Stomach (tissue), 8 donors: ENCODE measurements at regions not wholly inside any gene's neighbourhood (a gene's known extent, or its start where the extent isn't known, plus 50 kb on each side); places are given as distances from the start of the nearest gene placed in this dataset.

Source experiments
- DNase-seq, 2 donors: peaks; one replicate each; pipeline versions ENCODE4 v3.0.0 to v3.0.0-alpha.2; 2013 to 2019
- H3K27ac ChIP-seq, 5 donors: fragments of 200-600 bp in 4 of 5; sonication (generic) in 4 of 5; one replicate each; pipeline ENCODE4 v1.5.1; 2013 to 2019; ENCODE audit warnings: mild to moderate bottlenecking in 1 of 5, moderate library complexity in 1 of 5
- H3K27me3 ChIP-seq, 3 donors: fragments of 200-600 bp; sonication (generic); one replicate each; pipeline ENCODE4 v1.5.1; 2017 to 2019; ENCODE audit warnings: mixed run types in 1 of 3
- H3K36me3 ChIP-seq, 4 donors: fragments of 200-600 bp; sonication (generic); 1 replicate in 3 of 4; 2 replicates in 1 of 4; pipeline ENCODE4 v1.5.1; 2016 to 2019
- H3K4me1 ChIP-seq, 4 donors: fragments of 200-600 bp; sonication (generic); one replicate each; pipeline ENCODE4 v1.5.1; 2016 to 2019
- H3K4me3 ChIP-seq, 4 donors: fragments of 200-600 bp; sonication (generic) in 3 of 4; one replicate each; pipeline ENCODE4 v1.5.1; 2016 to 2019; ENCODE audit warnings: mild to moderate bottlenecking in 1 of 4
- H3K9me3 ChIP-seq, 4 donors: fragments of 200-600 bp; sonication (generic); one replicate each; pipeline ENCODE4 v1.5.1; 2016 to 2019
- CTCF ChIP-seq, 7 experiments: fragments of 450-650 bp in 4 of 7; fragments of 200-600 bp in 3 of 7; sonication (generic) in 3 of 7; IDR thresholded peaks; one replicate each; pipeline ENCODE4 v1.5.1; 2016 to 2019; ENCODE audit warnings: antibody characterized with exemption in 7 of 7, control low read depth in 2 of 7, mild to moderate bottlenecking in 1 of 7
- EP300 ChIP-seq: sonication (generic); formaldehyde crosslinking; IDR thresholded peaks from one replicate; pipeline ENCODE4 v1.6.1; 2017; ENCODE audit warnings: antibody characterized with exemption
- POLR2A ChIP-seq, 4 donors: fragments of 450-650 bp; IDR thresholded peaks; one replicate each; pipeline ENCODE4 v1.6.1; 2016; ENCODE audit warnings: antibody characterized with exemption in 4 of 4, control low read depth in 2 of 4, mild to moderate bottlenecking in 1 of 4, moderate library complexity in 1 of 4
- POLR2AphosphoS5 ChIP-seq, 3 donors: sonication (generic); formaldehyde crosslinking; IDR thresholded peaks; one replicate each; pipeline ENCODE4 v1.6.1; 2016; ENCODE audit warnings: antibody characterized with exemption in 3 of 3
- WGBS, 5 donors: extraction: QIAGEN DNeasy Blood & Tissue Kit in 3 of 5; methylation state at CpG; one replicate each; pipeline versions ENCODE4 v1.1.5 to v1.1.7; 2013 to 2018; 5-methylcytosine and 5-hydroxymethylcytosine counted together
- intact Hi-C: fragments of 100-400 bp; cut with DNase I; formaldehyde crosslinking; loops from one replicate; pipeline ENCODE4 v1.15.1; 2023; ENCODE audit warnings: low total_unique reads
- donor health status: healthy with polysubstance abuse.
- donor health status: Bipolar disorder and iron deficiency.
- donor health status: healthy.

DNA sequence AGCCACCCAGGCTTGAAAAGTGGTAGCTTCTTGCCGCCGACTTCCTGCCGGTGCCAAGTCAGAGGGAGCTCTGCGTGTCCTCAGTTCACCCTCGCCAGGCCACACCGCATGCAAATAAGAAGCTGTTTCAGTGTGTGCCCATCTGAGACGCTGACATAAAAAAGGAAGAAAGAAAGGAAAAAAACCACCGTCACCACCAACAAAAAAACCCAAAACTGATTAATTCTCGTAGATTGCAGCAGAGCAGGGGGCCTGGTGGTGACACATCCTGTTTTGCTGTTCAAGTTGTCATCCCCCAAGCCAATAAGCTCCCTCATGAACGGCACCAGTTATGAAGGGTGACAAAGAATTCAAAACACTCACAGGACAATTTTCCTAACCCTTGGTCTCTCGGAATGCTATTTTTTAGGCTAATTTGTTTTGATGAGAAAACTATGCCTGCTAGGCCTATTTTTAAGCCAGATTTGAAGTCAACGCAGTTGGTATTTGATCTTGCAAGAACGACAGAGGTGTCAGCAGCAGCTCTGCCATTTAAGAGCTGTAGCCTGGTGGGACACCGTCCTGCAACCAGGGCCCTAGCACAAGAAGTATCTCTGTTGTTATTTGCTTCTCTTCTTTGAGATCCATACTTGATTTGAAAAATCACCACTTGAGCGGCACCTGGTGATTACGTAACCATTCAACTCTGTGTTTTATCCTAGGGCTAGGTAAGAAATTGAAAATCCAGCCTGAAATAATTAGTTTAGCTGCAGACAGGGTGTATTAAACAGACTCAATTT, 145.6 kb downstream of the PFKFB3 start:
- H3K27me3 ChIP-seq, result no peaks in the 10 kb centered on the region
- peak overlapping the region in 3 of 5 donors; percentile 22 to 68 (median 60) for H3K27ac ChIP-seq
- H3K36me3 ChIP-seq, result no peaks in the 10 kb centered on the region
- intact Hi-C loops, result no loop called here
- peaks cover 0 to 14% (median 5%) of the 10 kb centered on the region in 4 donors for H3K4me1 ChIP-seq
- no peak overlapping the region for H3K4me3 ChIP-seq
- 46 to 62% (median 54%) methylated on average over 16 of the region's 16 CpGs for WGBS, 5 donors
- TF ChIP-seq POLR2A (IDR thresholded peaks at IDR 0.05) (no peak), EP300 (no peak), POLR2AphosphoS5 (IDR thresholded peaks at IDR 0.05) (no peak), CTCF (IDR thresholded peaks at IDR 0.05) (no peak)
- H3K9me3 ChIP-seq, result no peaks in the 10 kb centered on the region
- peak; percentile 51 to 67 for DNase-seq

DNA sequence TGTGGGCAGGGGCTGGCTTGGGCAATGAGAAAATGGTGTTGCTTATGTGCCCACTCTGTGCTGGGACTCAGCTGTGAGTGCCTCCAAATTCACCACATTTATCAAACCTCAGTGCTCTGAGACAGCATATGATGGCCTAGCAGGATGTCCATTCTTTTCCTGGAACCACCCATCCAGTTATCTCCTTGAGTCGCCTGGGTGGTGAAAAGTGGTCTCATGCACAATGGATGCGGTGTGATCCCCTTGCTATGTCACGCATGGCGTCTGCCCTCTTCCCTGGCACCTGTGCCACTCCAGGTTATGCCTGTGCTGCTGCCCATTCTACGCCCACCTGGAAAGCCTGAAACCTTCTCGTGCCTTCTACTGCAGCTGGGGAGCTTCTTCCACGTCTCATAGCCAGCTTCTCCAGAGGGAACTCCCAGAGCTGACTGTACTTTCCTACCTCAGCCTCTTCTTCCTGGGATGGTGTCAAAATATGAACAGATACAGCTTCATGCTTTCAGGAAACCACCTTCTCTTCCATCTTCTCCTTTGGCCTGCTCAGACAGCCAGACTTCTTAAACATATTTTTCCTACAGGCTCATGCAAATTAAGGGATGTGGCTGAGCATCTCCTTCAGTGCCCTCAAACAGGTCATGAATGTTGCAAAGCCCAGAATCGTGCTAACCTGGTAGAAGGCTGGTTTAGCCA, 147.3 kb downstream of the PFKFB3 start:
- Histone ChIP-seq H3K27ac (no peak overlapping the region), H3K27me3 (no peaks in the 10 kb centered on the region), H3K4me1 (peaks cover 0 to 14% (median 6%) of the 10 kb centered on the region in 4 donors), H3K9me3 (no peaks in the 10 kb centered on the region), H3K4me3 (no peak overlapping the region), H3K36me3 (no peaks in the 10 kb centered on the region)
- DNase-seq, result no peak
- WGBS, 5 donors, result 96 to 98% (median 97%) methylated on average over 8 of the region's 8 CpGs
- intact Hi-C loops, result no loop called here
- TF ChIP-seq EP300 (no peak), POLR2AphosphoS5 (IDR thresholded peaks at IDR 0.05) (no peak), CTCF (IDR thresholded peaks at IDR 0.05) (no peak), POLR2A (IDR thresholded peaks at IDR 0.05) (no peak)

GRCh38 chr10:6350609-6351008, 147.9 kb downstream of the PFKFB3 start:
- H3K27me3 ChIP-seq, result no peaks in the 10 kb centered on the region
- 85 to 98% (median 95%) methylated on average over 3 of the region's 3 CpGs for WGBS, 5 donors
- TF ChIP-seq CTCF (IDR thresholded peaks at IDR 0.05) (no peak), POLR2AphosphoS5 (IDR thresholded peaks at IDR 0.05) (no peak), POLR2A (IDR thresholded peaks at IDR 0.05) (no peak), EP300 (no peak)
- no peak for DNase-seq
- intact Hi-C loops, result no loop called here
- peaks cover 0 to 14% (median 6%) of the 10 kb centered on the region in 4 donors for H3K4me1 ChIP-seq
- no peak overlapping the region for H3K4me3 ChIP-seq
- no peaks in the 10 kb centered on the region for H3K36me3 ChIP-seq
- no peak overlapping the region for H3K27ac ChIP-seq
- H3K9me3 ChIP-seq, result peaks cover under 1 to 4% (median 3%) of the 10 kb centered on the region in 4 donors

DNA sequence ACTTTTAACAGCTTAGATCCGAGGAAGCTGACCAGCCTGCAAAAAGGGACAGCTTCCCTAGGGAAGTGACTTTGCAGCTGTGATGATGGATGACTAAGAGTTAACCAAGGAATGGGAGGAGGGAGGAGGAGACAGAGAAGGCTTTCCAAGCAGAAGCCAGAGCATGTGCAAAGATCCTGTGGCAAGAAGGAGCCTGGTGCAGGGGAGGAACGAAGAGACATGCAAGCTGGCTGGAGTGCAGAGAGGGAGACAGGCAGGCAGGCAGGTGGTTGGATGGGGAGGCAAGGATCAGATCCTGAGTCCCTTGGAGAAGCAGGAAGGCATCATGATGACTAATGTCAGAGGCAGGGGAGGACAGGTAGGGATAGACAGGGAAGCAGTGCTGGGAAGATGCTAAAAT, 148.8 kb downstream of the PFKFB3 start:
- no peak for DNase-seq
- Histone ChIP-seq H3K4me3 (no peak overlapping the region), H3K9me3 (peaks cover 3 to 10% (median 7%) of the 10 kb centered on the region in 4 donors), H3K27ac (no peak overlapping the region), H3K4me1 (peaks cover 0 to 14% (median 6%) of the 10 kb centered on the region in 4 donors), H3K27me3 (no peaks in the 10 kb centered on the region), H3K36me3 (no peaks in the 10 kb centered on the region)
- intact Hi-C loops, result no loop called here
- no peak for TF ChIP-seq POLR2A (IDR thresholded peaks at IDR 0.05)
- no peak for TF ChIP-seq EP300
- TF ChIP-seq CTCF (IDR thresholded peaks at IDR 0.05), result no peak
- WGBS, 5 donors, result 76 to 85% (median 82%) methylated on average over 2 of the region's 2 CpGs
